Activated CD4-positive, alpha-beta T cell treated with anti-CD3 and anti-CD28 coated beads, Interleukin-2, amount 10 ng/mL, durations not matched to agents 7 days and 5 days (primary cell): ENCODE measurements at regions not wholly inside any gene's neighbourhood (a gene's known extent, or its start where the extent isn't known, plus 50 kb on each side); places are given as distances from the start of the nearest gene placed in this dataset.

ENCODE experiments used
- CTCF ChIA-PET: fragments of 350-600 bp; sonication (Branson Sonifier 250); formaldehyde crosslinking; loops from one replicate; lab custom pipeline; 2021; ENCODE audit warnings: antibody characterized with exemption; lab: Charles Lee
- POLR2A ChIA-PET: fragments of 350-600 bp; sonication (Branson Sonifier 250); formaldehyde crosslinking; loops from one replicate; lab custom pipeline; 2021; ENCODE audit warnings: antibody characterized with exemption; lab: Charles Lee
- DNase-seq: peaks from one replicate; pipeline ENCODE4 v3.0.0-alpha.2; 2020
- H3K27ac Mint-ChIP-seq: one replicate; pipeline ENCODE4 v1.8.0; 2021; ENCODE audit warnings: mild to moderate bottlenecking, moderate library complexity, mixed read lengths
- H3K27me3 Mint-ChIP-seq: one replicate; pipeline ENCODE4 v1.8.0; 2021; ENCODE audit warnings: mixed read lengths
- H3K36me3 Mint-ChIP-seq: one replicate; pipeline ENCODE4 v1.8.0; 2021; ENCODE audit warnings: low read depth, mixed read lengths
- H3K4me1 Mint-ChIP-seq: one replicate; pipeline ENCODE4 v1.8.0; 2021; ENCODE audit warnings: mixed read lengths
- H3K4me3 Mint-ChIP-seq: one replicate; pipeline ENCODE4 v1.8.0; 2021; ENCODE audit warnings: mild to moderate bottlenecking, moderate library complexity, mixed read lengths
- H3K9me3 Mint-ChIP-seq: one replicate; pipeline ENCODE4 v1.8.0; 2021; ENCODE audit warnings: mixed read lengths

GRCh38 chr4:147059064-147059731 lies 113.5 kb upstream of the TTC29 start:
- DNase-seq, result no peak
- Mint-ChIP-seq H3K27me3 (peaks cover 14% of the 10 kb centered on the region), H3K4me1 (peaks cover 11% of the 10 kb centered on the region), H3K4me3 (no peak overlapping the region), H3K9me3 (peaks cover 4% of the 10 kb centered on the region), H3K27ac (no peak overlapping the region), H3K36me3 (peaks cover 3% of the 10 kb centered on the region)
- CTCF ChIA-PET, result no interaction called here
- POLR2A ChIA-PET, result interaction anchor here (0.6 kb wide), 1 partner anchor 1494 kb away, joined by 3 read pairs; no protein-coding TSS in a partner anchor

- ChIA-PET POLR2A (no interaction called here), CTCF (no interaction called here)
- peaks cover 3% of the 10 kb centered on the region for H3K36me3 Mint-ChIP-seq
These were observed 114.7 kb upstream of the TTC29 start for GRCh38 chr4:147060151-147060931.

GRCh38 chr4:147064856-147065255 lies 119.2 kb upstream of the TTC29 start:
- H3K4me1 Mint-ChIP-seq, result no peaks in the 10 kb centered on the region
- no peak overlapping the region for H3K4me3 Mint-ChIP-seq
- CTCF ChIA-PET, result no interaction called here
- peaks cover 9% of the 10 kb centered on the region for H3K27me3 Mint-ChIP-seq
- H3K9me3 Mint-ChIP-seq, result no peaks in the 10 kb centered on the region
- no peak overlapping the region for H3K27ac Mint-ChIP-seq
- no peak for DNase-seq
- POLR2A ChIA-PET, result no interaction called here
- H3K36me3 Mint-ChIP-seq, result no peaks in the 10 kb centered on the region

More at GRCh38 chr4:147060151-147060931, 114.7 kb upstream of the TTC29 start:
- Mint-ChIP-seq H3K9me3 (peaks cover 4% of the 10 kb centered on the region), H3K27ac (no peak overlapping the region), H3K4me3 (no peak overlapping the region), H3K27me3 (peaks cover 9% of the 10 kb centered on the region), H3K4me1 (peaks cover 11% of the 10 kb centered on the region)
- no peak for DNase-seq

GRCh38 chr4:147068564-147068963 lies 122.9 kb upstream of the TTC29 start:
- H3K36me3 Mint-ChIP-seq, result no peaks in the 10 kb centered on the region
- H3K4me3 Mint-ChIP-seq, result no peak overlapping the region
- H3K4me1 Mint-ChIP-seq, result no peaks in the 10 kb centered on the region
- H3K27me3 Mint-ChIP-seq, result peaks cover 4% of the 10 kb centered on the region
- H3K27ac Mint-ChIP-seq, result no peak overlapping the region
- no peak for DNase-seq
- H3K9me3 Mint-ChIP-seq, result peaks cover 6% of the 10 kb centered on the region
- POLR2A ChIA-PET, result no interaction called here
- CTCF ChIA-PET, result no interaction called here

- Mint-ChIP-seq H3K27me3 (no peaks in the 10 kb centered on the region), H3K36me3 (no peaks in the 10 kb centered on the region), H3K4me3 (no peak overlapping the region), H3K4me1 (no peaks in the 10 kb centered on the region), H3K27ac (no peak overlapping the region), H3K9me3 (peaks cover 6% of the 10 kb centered on the region)
- ChIA-PET POLR2A (no interaction called here), CTCF (no interaction called here)
- no peak for DNase-seq
These were observed 125.6 kb upstream of the TTC29 start for GRCh38 chr4:147071209-147071740.

GRCh38 chr4:147076179-147076578 lies 130.5 kb upstream of the TTC29 start:
- Mint-ChIP-seq H3K27me3 (peaks cover 1% of the 10 kb centered on the region), H3K4me1 (no peaks in the 10 kb centered on the region), H3K36me3 (no peaks in the 10 kb centered on the region), H3K4me3 (no peak overlapping the region), H3K27ac (no peak overlapping the region), H3K9me3 (peaks cover 5% of the 10 kb centered on the region)
- ChIA-PET POLR2A (no interaction called here), CTCF (no interaction called here)
- no peak for DNase-seq

- CTCF ChIA-PET, result no interaction called here
- POLR2A ChIA-PET, result no interaction called here
- Mint-ChIP-seq H3K27me3 (peaks cover 1% of the 10 kb centered on the region), H3K9me3 (peaks cover 3% of the 10 kb centered on the region), H3K27ac (no peak overlapping the region), H3K4me3 (no peak overlapping the region), H3K4me1 (no peaks in the 10 kb centered on the region), H3K36me3 (no peaks in the 10 kb centered on the region)
- DNase-seq, result no peak
These were observed 131.1 kb upstream of the TTC29 start for GRCh38 chr4:147076728-147077127.

GRCh38 chr4:147078362-147078761 lies 132.7 kb upstream of the TTC29 start:
- CTCF ChIA-PET, result no interaction called here
- Mint-ChIP-seq H3K4me3 (no peak overlapping the region), H3K27me3 (peaks cover 1% of the 10 kb centered on the region)

GRCh38 chr4:147078875-147079658 lies 133.4 kb upstream of the TTC29 start:
- CTCF ChIA-PET, result no interaction called here
- Mint-ChIP-seq H3K4me1 (no peaks in the 10 kb centered on the region), H3K9me3 (no peaks in the 10 kb centered on the region), H3K36me3 (no peaks in the 10 kb centered on the region), H3K4me3 (no peak overlapping the region), H3K27me3 (peaks cover 1% of the 10 kb centered on the region), H3K27ac (no peak overlapping the region)
- POLR2A ChIA-PET, result no interaction called here
- no peak for DNase-seq

More at GRCh38 chr4:147078362-147078761, 132.7 kb upstream of the TTC29 start:
- no peaks in the 10 kb centered on the region for H3K9me3 Mint-ChIP-seq
- no peak overlapping the region for H3K27ac Mint-ChIP-seq
- DNase-seq, result no peak
- POLR2A ChIA-PET, result no interaction called here
- no peaks in the 10 kb centered on the region for H3K4me1 Mint-ChIP-seq
- H3K36me3 Mint-ChIP-seq, result no peaks in the 10 kb centered on the region

- Mint-ChIP-seq H3K27ac (no peak overlapping the region), H3K4me3 (no peak overlapping the region), H3K27me3 (peaks cover 4% of the 10 kb centered on the region), H3K36me3 (no peaks in the 10 kb centered on the region), H3K4me1 (no peaks in the 10 kb centered on the region), H3K9me3 (no peaks in the 10 kb centered on the region)
- no peak for DNase-seq
- POLR2A ChIA-PET, result no interaction called here
- CTCF ChIA-PET, result no interaction called here
These were observed 139.2 kb upstream of the TTC29 start for GRCh38 chr4:147084861-147085260.

GRCh38 chr4:147085781-147086180 lies 140.1 kb upstream of the TTC29 start:
- no peak for DNase-seq
- ChIA-PET POLR2A (no interaction called here), CTCF (no interaction called here)
- Mint-ChIP-seq H3K27ac (no peak overlapping the region), H3K4me3 (no peak overlapping the region), H3K27me3 (peaks cover 11% of the 10 kb centered on the region), H3K9me3 (no peaks in the 10 kb centered on the region), H3K36me3 (no peaks in the 10 kb centered on the region), H3K4me1 (no peaks in the 10 kb centered on the region)

- Mint-ChIP-seq H3K4me3 (no peak overlapping the region), H3K27ac (no peak overlapping the region), H3K9me3 (no peaks in the 10 kb centered on the region), H3K27me3 (peaks cover 12% of the 10 kb centered on the region), H3K4me1 (no peaks in the 10 kb centered on the region), H3K36me3 (no peaks in the 10 kb centered on the region)
- CTCF ChIA-PET, result no interaction called here
- DNase-seq, result no peak
- POLR2A ChIA-PET, result no interaction called here
These were observed 142.5 kb upstream of the TTC29 start for GRCh38 chr4:147088146-147088545.

- DNase-seq, result no peak
- ChIA-PET CTCF (no interaction called here), POLR2A (no interaction called here)
- H3K4me3 Mint-ChIP-seq, result no peak overlapping the region
- H3K27me3 Mint-ChIP-seq, result peaks cover 14% of the 10 kb centered on the region
- no peaks in the 10 kb centered on the region for H3K4me1 Mint-ChIP-seq
- no peaks in the 10 kb centered on the region for H3K9me3 Mint-ChIP-seq
- H3K27ac Mint-ChIP-seq, result no peak overlapping the region
- no peaks in the 10 kb centered on the region for H3K36me3 Mint-ChIP-seq
These were observed 144.8 kb upstream of the TTC29 start for GRCh38 chr4:147090486-147090885.
